Daoy (cell line): ENCODE measurements at regions not wholly inside any gene's neighbourhood (a gene's known extent, or its start where the extent isn't known, plus 50 kb on each side); places are given as distances from the start of the nearest gene placed in this dataset.
"Not testable (repeated sequence)": the region's sequence is repeated elsewhere in the genome, so short reads cannot be mapped to it uniquely, and the experiment has no call there.

Source experiments
- DNase-seq: peaks from one replicate; pipeline ENCODE4 v3.0.0-alpha.2; 2015; ENCODE audit warnings: low read depth

GRCh38 chr11:122604621-122605020 is 50.9 kb upstream of the UBASH3B start:
- no peak for DNase-seq

- DNase-seq, result no peak
Measured at GRCh38 chr11:122601141-122602125, 54.1 kb upstream of the UBASH3B start.

GRCh38 chr11:122600290-122600689 is 55.2 kb upstream of the UBASH3B start:
- no peak for DNase-seq

- no peak for DNase-seq
Measured at GRCh38 chr11:122599434-122599833, 56.1 kb upstream of the UBASH3B start.

- DNase-seq, result no peak
Measured at GRCh38 chr11:122598971-122599370, 56.6 kb upstream of the UBASH3B start.

GRCh38 chr11:122597511-122597910 is 58.0 kb upstream of the UBASH3B start:
- no peak for DNase-seq

GRCh38 chr11:122594986-122595645 is 60.4 kb upstream of the UBASH3B start:
- no peak for DNase-seq

- DNase-seq, result no peak
Measured at GRCh38 chr11:122593473-122594420, 61.8 kb upstream of the UBASH3B start.

GRCh38 chr11:122592641-122593040 is 62.9 kb upstream of the UBASH3B start:
- DNase-seq, result no peak

- no peak for DNase-seq
Measured at GRCh38 chr11:122584670-122585069, 70.9 kb upstream of the UBASH3B start.

- DNase-seq, result not testable (repeated sequence)
Measured at GRCh38 chr11:122580071-122580470, 75.5 kb upstream of the UBASH3B start.

GRCh38 chr11:122578171-122578825 is 77.2 kb upstream of the UBASH3B start:
- DNase-seq, result no peak

- no peak for DNase-seq
Measured at GRCh38 chr11:122572592-122572991, 82.9 kb upstream of the UBASH3B start.

- no peak for DNase-seq
Measured at GRCh38 chr11:122563761-122564160, 91.8 kb upstream of the UBASH3B start.

GRCh38 chr11:122559734-122560382 is 95.7 kb upstream of the UBASH3B start:
- no peak for DNase-seq

GRCh38 chr11:122559218-122559617 is 96.3 kb upstream of the UBASH3B start:
- DNase-seq, result not testable (repeated sequence)

- DNase-seq, result not testable (repeated sequence)
Measured at GRCh38 chr11:122557163-122557562, 98.4 kb upstream of the UBASH3B start.

- no peak for DNase-seq
Measured at GRCh38 chr11:122556605-122557004, 98.9 kb upstream of the UBASH3B start.

GRCh38 chr11:122538060-122538459 is 117.5 kb upstream of the UBASH3B start:
- DNase-seq, result no peak

GRCh38 chr11:122524898-122525297 is 130.6 kb upstream of the UBASH3B start:
- no peak for DNase-seq
